ENCODE measurements at regions not wholly inside any gene's neighbourhood (a gene's known extent, or its start where the extent isn't known, plus 50 kb on each side); places are given as distances from the start of the nearest gene placed in this dataset.
"Not testable (repeated sequence)": the region's sequence is repeated elsewhere in the genome, so short reads cannot be mapped to it uniquely, and the experiment has no call there.

DNA sequence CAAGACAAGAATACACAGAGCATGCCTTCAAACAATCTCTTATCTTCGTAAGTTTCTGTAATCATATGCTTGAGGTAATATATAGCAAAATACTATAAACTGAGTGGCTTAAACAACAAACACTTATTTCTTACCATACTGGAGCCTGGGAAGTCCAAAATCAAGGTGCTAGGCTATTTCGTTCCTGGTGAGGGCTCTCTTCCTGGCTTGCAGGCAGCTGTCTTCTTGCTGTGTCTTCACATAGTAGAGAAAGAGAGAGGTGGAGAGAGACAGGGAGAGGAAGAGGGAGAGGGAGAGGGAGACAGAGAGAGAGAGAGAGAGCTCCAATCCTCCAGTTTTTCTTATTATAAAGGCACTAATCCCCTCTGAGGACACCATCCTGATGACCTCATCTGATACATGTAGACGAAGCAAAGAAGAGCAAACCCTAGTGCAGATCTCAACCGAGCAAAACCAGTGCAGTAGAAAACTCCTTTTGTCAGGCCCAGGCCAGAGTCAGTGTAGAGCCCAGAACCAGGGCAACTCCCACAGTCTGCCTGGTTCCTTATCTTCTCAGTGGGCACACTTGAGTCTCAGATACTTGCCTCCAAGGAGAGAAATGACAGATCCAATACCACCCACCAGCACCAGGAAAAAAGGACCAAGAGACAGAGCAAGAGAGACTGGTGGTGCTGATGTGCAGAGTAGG is 297.1 kb upstream of the NCAM1 start:
- Histone ChIP-seq H3K27me3 (ENCODE audit: control insufficient read depth, insufficient read depth, low read length) (no peaks in the 10 kb centered on the region), H3K36me3 (ENCODE audit: control insufficient read depth, insufficient read depth, low read length) (no peaks in the 10 kb centered on the region), H3K4me3 (ENCODE audit: low read depth, low read length) (no peak overlapping the region)
- no peak for FAIRE-seq
- TF ChIP-seq, protein P1, sequence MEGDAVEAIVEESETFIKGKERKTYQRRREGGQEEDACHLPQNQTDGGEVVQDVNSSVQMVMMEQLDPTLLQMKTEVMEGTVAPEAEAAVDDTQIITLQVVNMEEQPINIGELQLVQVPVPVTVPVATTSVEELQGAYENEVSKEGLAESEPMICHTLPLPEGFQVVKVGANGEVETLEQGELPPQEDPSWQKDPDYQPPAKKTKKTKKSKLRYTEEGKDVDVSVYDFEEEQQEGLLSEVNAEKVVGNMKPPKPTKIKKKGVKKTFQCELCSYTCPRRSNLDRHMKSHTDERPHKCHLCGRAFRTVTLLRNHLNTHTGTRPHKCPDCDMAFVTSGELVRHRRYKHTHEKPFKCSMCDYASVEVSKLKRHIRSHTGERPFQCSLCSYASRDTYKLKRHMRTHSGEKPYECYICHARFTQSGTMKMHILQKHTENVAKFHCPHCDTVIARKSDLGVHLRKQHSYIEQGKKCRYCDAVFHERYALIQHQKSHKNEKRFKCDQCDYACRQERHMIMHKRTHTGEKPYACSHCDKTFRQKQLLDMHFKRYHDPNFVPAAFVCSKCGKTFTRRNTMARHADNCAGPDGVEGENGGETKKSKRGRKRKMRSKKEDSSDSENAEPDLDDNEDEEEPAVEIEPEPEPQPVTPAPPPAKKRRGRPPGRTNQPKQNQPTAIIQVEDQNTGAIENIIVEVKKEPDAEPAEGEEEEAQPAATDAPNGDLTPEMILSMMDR (IDR thresholded peaks at IDR 0.05; ENCODE audit: insufficient read depth, low read length, severe bottlenecking), result no peak
- no peak for DNase-seq (ENCODE audit: low read depth)

DNA sequence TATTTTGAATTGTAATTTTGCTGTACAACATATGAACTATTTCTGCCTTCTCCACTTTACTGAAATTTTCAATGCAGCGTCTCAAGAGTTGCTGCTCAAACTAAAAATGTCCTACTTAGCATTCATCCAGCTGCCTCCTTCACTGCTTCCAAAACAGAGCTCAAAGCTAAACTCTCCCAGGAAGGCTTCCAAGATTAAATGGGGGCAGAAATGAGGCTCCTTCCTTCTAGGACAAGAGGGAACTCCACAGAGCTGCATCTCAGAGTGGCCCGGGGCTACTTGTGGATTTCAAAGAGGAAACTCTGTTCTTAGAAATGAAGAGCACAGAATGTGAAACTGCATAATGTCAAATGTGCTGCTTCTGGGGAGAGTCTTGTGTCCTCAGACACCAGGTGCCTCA is 295.9 kb upstream of the NCAM1 start:
- Histone ChIP-seq H3K4me3 (ENCODE audit: low read depth, low read length) (no peak overlapping the region), H3K27me3 (ENCODE audit: control insufficient read depth, insufficient read depth, low read length) (no peaks in the 10 kb centered on the region), H3K36me3 (ENCODE audit: control insufficient read depth, insufficient read depth, low read length) (no peaks in the 10 kb centered on the region)
- FAIRE-seq, result no peak
- TF ChIP-seq, protein P1 (IDR thresholded peaks at IDR 0.05; ENCODE audit: insufficient read depth, low read length, severe bottlenecking), result no peak
- DNase-seq (ENCODE audit: low read depth), result no peak

DNA sequence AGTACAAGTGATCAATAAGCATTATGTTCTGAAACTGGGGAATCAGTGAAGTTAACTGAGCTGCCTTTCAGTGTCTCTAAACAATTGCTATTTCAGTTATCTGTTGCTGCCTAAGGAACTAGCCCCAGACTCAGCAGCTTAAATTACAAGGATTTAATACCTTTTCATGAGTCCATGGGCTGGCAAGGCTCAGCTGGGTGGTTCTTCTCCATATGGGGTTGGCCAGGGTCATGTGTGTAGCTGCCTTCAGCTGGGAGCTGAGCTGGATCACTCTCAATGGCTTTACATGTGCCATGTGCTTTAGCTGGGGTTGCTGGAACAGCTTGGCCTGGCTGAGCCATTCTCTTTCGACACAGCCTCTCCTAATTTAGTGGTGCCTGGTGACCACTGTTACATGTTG is 295.0 kb upstream of the NCAM1 start:
- no peak for FAIRE-seq
- DNase-seq (ENCODE audit: low read depth), result no peak

DNA sequence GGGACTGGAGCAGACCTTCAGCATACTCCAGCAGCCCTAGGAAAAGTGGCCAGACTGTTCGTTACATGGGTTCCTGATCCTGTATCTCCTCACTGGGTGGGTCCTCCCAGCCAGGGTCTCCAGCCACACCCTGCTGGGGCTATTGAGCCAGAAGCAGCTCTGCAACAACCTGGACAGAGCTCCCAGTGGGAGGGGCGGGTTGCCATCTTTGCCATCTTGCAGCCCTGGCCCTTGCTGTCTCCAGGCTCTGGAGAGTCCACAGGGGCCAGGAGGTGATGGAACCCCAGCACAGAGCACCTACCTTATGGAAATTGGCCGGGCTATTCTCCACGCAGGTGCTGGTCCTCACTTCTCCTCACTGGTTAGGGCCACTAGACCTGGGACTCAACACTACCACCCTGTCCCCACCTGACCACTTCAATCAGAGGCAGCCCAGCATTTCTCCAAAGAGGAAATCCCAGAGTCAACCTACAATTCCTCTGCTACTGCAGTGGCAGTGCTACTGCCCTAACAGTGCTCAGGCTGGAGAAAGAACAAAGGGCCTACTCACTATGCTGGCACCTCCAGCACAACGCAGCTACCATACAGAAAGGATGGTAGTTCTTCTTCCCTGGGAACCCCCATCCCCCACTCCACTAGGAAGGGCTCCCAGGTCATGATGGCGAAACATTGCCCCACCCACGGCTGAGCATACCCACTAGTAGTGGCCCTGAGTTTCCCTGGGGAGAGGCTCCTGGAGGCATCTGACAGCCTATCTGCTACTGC is 290.2 kb upstream of the NCAM1 start:
- FAIRE-seq, result no peak
- no peak overlapping the region for H3K4me3 ChIP-seq (ENCODE audit: low read depth, low read length)
- H3K36me3 ChIP-seq (ENCODE audit: control insufficient read depth, insufficient read depth, low read length), result no peaks in the 10 kb centered on the region
- DNase-seq (ENCODE audit: low read depth), result no peak
- TF ChIP-seq, protein P1 (IDR thresholded peaks at IDR 0.05; ENCODE audit: insufficient read depth, low read length, severe bottlenecking), result no peak
- peaks cover 6% of the 10 kb centered on the region for H3K27me3 ChIP-seq (ENCODE audit: control insufficient read depth, insufficient read depth, low read length)

More for the DNA sequence above, 295.0 kb upstream of the NCAM1 start:
- no peaks in the 10 kb centered on the region for H3K36me3 ChIP-seq (ENCODE audit: control insufficient read depth, insufficient read depth, low read length)
- TF ChIP-seq, protein P1 (IDR thresholded peaks at IDR 0.05; ENCODE audit: insufficient read depth, low read length, severe bottlenecking), result no peak
- no peaks in the 10 kb centered on the region for H3K27me3 ChIP-seq (ENCODE audit: control insufficient read depth, insufficient read depth, low read length)
- H3K4me3 ChIP-seq (ENCODE audit: low read depth, low read length), result no peak overlapping the region

DNA sequence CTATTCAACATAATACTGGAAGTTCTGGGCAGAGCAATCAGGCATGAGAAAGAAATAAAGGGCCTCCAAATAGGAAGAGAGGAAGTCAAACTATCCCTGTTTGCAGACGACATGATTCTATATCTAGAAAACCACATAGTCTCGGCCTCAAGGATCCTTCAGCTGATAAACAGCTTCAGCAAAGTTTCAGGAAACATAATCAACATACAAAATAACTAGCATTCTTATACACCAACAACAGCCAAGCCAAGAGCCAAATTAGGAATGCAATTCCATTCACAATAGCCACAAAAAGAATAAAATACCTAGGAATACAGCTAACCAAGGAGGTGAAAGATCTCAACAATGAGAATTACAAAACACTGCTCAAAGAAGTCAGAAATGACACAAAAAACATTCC is 287.8 kb upstream of the NCAM1 start:
- not testable (repeated sequence) for H3K36me3 ChIP-seq (ENCODE audit: control insufficient read depth, insufficient read depth, low read length); H3K27me3 ChIP-seq (ENCODE audit: control insufficient read depth, insufficient read depth, low read length); FAIRE-seq; H3K4me3 ChIP-seq (ENCODE audit: low read depth, low read length); DNase-seq (ENCODE audit: low read depth)

DNA sequence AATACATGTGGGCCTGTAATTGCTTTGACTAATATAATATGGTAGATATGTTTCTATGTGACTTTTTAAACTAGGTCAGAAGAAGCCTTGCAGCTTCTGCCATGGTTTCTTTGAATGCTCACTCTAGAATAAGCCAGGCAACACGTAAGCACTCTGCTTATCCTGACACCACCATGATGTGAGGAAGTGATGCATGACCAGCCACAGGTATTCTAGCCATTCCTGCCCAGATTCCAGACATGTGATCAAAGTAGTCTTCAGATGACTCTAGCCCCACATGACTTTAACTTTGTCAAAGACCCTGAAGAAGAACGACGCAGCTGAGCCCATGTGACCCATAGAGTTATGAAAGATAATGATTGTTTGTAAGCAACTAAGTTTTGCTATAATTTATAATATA is 276.1 kb upstream of the NCAM1 start:
- no peak for FAIRE-seq
- TF ChIP-seq, protein P1 (IDR thresholded peaks at IDR 0.05; ENCODE audit: insufficient read depth, low read length, severe bottlenecking), result no peak

More for the DNA sequence above, 276.1 kb upstream of the NCAM1 start:
- Histone ChIP-seq H3K36me3 (ENCODE audit: control insufficient read depth, insufficient read depth, low read length) (no peaks in the 10 kb centered on the region), H3K27me3 (ENCODE audit: control insufficient read depth, insufficient read depth, low read length) (no peaks in the 10 kb centered on the region), H3K4me3 (ENCODE audit: low read depth, low read length) (no peak overlapping the region)
- no peak for DNase-seq (ENCODE audit: low read depth)

All from bronchial epithelial cell (primary cell).